NCI-H1436 (cell line): ENCODE measurements at regions not wholly inside any gene's neighbourhood (a gene's known extent, or its start where the extent isn't known, plus 50 kb on each side); places are given as distances from the start of the nearest gene placed in this dataset.

Experiments used
- DNase-seq: peaks from one replicate; lab custom pipeline; 2025; lab: John Stamatoyannopoulos, UW

GRCh38 chr1:29836651-29837646 lies 600.6 kb downstream of the PTPRU start:
- DNase-seq, result no peak

- DNase-seq, result no peak
Observed at GRCh38 chr1:29835874-29836273, 599.6 kb downstream of the PTPRU start.

GRCh38 chr1:29835406-29835805 lies 599.1 kb downstream of the PTPRU start:
- DNase-seq, result peak; percentile 68

- peak; percentile 83 for DNase-seq
Observed at GRCh38 chr1:29833581-29833980, 597.3 kb downstream of the PTPRU start.

- DNase-seq, result no peak
Observed at GRCh38 chr1:29832936-29833335, 596.6 kb downstream of the PTPRU start.

GRCh38 chr1:29832471-29832870 lies 596.1 kb downstream of the PTPRU start:
- no peak for DNase-seq

GRCh38 chr1:29831500-29832117 lies 595.3 kb downstream of the PTPRU start:
- DNase-seq, result no peak

GRCh38 chr1:29830916-29831315 lies 594.6 kb downstream of the PTPRU start:
- DNase-seq, result no peak

- peak; percentile 50 for DNase-seq
Observed at GRCh38 chr1:29830383-29830782, 594.1 kb downstream of the PTPRU start.

- DNase-seq, result no peak
Observed at GRCh38 chr1:29829448-29830344, 593.4 kb downstream of the PTPRU start.

GRCh38 chr1:29828526-29829447 lies 592.5 kb downstream of the PTPRU start:
- DNase-seq, result no peak

- DNase-seq, result no peak
Observed at GRCh38 chr1:29827801-29828525, 591.6 kb downstream of the PTPRU start.

GRCh38 chr1:29827237-29827750 lies 591.0 kb downstream of the PTPRU start:
- DNase-seq, result no peak

- no peak for DNase-seq
Observed at GRCh38 chr1:29826646-29827045, 590.3 kb downstream of the PTPRU start.

- DNase-seq, result no peak
Observed at GRCh38 chr1:29825941-29826415, 589.7 kb downstream of the PTPRU start.

- no peak for DNase-seq
Observed at GRCh38 chr1:29825274-29825940, 589.1 kb downstream of the PTPRU start.

- DNase-seq, result no peak
Observed at GRCh38 chr1:29824511-29825273, 588.4 kb downstream of the PTPRU start.

- DNase-seq, result no peak
Observed at GRCh38 chr1:29824025-29824424, 587.7 kb downstream of the PTPRU start.

- DNase-seq, result no peak
Observed at GRCh38 chr1:29823561-29823960, 587.2 kb downstream of the PTPRU start.
